HG03575 (cell line): ENCODE measurements at regions not wholly inside any gene's neighbourhood (a gene's known extent, or its start where the extent isn't known, plus 50 kb on each side); places are given as distances from the start of the nearest gene placed in this dataset.

Experiments
- ATAC-seq: cut with Tn5 transposase; IDR thresholded peaks from one replicate; pipeline ENCODE4 v1.9.1; 2021; ENCODE audit not compliant: unreplicated experiment, insufficient number of reproducible peaks, low FRiP score; ENCODE audit errors: extremely low read depth

GRCh38 chr11:92364177-92364576, 139.6 kb downstream of the FAT3 start:
- no peak for ATAC-seq

GRCh38 chr11:92376146-92376599, 151.6 kb downstream of the FAT3 start:
- ATAC-seq: no peak

DNA sequence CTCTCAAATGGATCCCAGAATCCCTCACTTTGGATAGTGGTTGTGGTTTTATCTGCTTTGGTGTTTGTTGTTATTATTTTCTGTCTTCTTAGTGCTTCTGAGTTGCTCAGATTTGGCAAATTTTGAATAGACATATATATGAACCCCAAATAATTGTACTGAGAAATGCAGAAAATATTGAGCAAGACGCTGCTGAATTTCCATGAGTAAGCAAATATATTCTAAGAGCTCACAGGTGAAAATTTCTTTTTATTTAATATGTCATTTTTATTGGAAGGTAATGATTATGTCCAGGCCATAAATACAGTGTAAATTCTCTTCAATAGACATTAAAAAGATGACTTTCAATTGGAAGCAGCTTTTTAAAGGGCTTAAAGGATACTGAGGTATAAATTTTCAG, 152.1 kb downstream of the FAT3 start:
- no peak for ATAC-seq

DNA sequence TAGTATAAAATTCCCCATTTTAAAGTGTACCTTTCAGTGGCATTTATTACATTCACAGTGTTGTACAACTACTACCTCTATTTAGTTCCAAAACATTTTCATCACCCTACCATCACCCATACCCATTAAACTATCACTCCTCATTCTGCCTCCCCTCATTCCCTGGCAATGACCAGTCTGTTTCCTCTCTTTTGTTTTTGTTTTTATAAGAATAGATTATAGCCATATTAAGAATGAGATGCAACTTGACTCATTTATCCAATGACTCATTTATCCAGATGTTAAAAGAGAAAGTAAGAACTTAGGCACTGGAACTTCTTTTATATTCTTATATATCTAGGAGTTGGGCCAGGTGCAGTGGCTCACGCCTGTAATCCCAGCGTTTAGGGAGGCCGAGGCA, 156.3 kb downstream of the FAT3 start:
- no peak for ATAC-seq

DNA sequence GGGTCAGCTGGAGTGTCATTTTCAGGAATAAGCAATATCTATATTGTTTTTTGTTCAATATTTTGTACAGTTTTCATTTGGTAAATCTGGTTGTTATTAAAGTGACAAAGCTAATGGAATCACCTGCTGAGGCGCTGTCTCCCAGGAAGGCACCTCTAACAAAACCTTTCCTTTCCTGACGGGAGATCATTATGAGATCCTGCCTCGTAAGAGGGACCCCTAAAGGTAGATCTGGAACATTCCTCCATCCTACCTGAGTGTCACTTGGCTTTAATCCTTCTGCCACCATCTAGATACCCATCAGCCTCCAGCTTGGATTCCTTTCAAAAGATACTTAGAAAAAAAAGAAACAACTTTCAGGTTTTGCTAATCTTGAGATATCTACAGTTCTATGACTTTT, 157.7 kb downstream of the FAT3 start:
- ATAC-seq: no peak

GRCh38 chr11:92383430-92383829, 158.8 kb downstream of the FAT3 start:
- ATAC-seq: no peak

GRCh38 chr11:92384358-92384757, 159.7 kb downstream of the FAT3 start:
- ATAC-seq: no peak

GRCh38 chr11:92384802-92385201, 160.2 kb downstream of the FAT3 start:
- ATAC-seq: no peak

DNA sequence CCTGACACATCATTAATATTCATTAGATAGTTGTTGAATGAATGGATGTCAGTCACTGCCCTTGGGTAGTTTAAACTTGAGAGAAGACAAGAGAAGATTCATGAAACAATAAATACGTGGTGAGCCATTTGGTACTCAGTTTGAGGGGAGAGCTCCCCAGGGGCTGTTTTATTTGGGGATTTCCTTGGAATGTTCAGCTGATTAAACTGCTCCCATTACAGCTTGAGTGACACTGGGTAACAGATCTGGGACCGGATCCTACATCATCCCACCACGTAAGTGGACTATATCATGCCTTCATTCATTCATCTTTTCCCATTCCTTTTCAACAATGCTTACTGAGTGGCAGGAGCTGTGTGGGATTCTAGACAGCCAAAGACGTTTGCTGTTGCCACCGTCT, 162.0 kb downstream of the FAT3 start:
- ATAC-seq: no peak

- ATAC-seq: no peak
Measured at GRCh38 chr11:92387859-92388258, 163.2 kb downstream of the FAT3 start.

- no peak for ATAC-seq
Measured at GRCh38 chr11:92388380-92388779, 163.8 kb downstream of the FAT3 start.

DNA sequence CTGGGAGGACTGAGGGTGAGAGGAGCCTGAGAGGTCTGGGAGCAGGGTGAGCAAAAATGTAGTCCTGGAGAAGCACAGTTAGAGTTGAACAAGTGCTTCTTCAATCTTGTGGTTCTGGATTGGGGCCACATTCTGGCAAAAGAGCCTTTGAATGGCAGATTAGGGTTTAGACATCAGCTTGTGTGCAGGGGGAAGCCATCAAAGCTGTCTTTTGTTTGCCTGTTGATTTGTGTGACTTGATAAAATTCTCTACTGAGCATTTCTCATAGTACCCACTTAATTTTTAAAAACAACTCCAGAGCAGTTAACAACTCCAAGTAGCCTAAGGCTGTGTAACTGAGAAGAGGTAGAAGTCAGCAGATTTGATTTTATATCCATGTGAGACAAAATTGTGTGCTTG, 166.2 kb downstream of the FAT3 start:
- ATAC-seq: no peak

DNA sequence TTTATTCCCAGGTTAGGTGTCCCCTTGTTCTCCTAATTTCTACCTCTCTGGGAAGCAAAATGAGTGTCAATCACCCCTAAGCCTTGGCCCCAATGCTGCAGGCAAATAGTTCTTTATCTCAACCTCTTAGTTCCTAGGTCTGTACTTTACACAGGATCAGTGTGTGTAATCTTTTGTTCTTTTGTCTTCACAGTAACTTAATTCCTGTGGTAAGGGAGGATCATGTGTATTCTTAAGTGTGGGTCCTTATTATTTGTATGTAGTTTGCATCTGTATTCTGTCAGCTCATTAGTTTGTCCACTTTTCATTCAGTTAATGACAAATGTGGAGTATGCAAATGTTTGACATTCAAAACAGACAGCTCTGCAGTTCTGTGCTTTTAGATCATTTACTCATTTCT, 166.7 kb downstream of the FAT3 start:
- ATAC-seq: no peak

- ATAC-seq: no peak
Measured at GRCh38 chr11:92391808-92392207, 167.2 kb downstream of the FAT3 start.

- no peak for ATAC-seq
Measured at GRCh38 chr11:92393218-92393617, 168.6 kb downstream of the FAT3 start.

DNA sequence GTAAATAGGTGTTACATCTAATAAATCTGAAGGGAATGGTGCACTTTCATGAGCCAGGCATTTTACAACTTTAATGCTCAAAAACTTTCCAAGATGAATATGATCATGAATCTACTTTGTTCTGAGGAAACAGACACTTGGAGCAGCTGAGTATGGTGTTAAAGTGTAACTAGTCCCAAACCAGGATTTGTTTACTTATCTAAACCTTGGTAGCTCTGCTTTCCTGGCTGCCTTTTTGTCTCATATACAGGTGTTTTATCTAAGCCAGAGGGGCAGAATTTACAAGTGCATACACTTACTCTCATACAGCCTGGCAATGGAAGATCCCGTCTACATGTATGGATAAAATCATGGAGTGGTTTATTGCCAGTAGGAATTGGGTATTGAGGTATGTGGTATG, 171.5 kb downstream of the FAT3 start:
- no peak for ATAC-seq

- no peak for ATAC-seq
Measured at GRCh38 chr11:92397221-92397755, 172.7 kb downstream of the FAT3 start.

- ATAC-seq: no peak
Measured at GRCh38 chr11:92399705-92400104, 175.1 kb downstream of the FAT3 start.

DNA sequence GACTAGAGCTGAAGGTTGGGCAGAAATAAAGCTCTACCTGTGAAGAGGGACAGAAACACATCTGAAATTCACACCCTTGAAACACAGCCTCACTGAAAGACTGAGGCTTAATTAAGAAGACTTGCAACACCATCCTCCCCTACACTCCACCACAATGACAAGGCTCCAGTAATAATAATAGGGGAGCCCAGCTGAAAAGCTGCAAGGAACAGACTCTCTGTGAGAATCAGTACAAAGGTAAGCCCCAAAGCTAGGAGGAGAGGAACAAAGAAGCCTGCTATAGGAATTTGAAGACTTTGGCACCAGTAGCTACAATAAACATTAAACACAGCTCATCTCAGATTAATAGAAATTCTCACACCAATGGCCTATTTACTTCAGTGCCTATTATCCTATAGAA, 176.9 kb downstream of the FAT3 start:
- ATAC-seq: no peak

DNA sequence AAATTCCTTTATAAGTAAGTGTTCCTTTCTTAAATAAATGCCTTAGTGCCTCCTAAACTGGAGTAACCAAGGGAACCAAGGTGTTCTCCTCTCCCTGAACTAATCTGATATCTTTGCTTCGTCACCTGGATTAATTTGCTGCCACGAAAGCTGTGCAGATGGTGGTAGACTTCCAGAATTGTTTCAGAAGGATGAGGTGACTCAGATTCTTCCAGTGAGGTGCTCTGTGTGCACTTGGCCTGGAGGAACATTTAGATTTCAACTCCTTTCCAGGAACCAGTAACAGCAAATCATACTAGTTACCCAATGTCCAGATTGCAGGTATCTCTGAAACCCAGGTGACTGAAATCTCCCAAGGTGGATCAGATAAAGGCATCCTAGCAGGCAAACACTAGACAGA, 181.9 kb downstream of the FAT3 start:
- ATAC-seq: no peak

GRCh38 chr11:92409355-92409754, 184.7 kb downstream of the FAT3 start:
- ATAC-seq: no peak

DNA sequence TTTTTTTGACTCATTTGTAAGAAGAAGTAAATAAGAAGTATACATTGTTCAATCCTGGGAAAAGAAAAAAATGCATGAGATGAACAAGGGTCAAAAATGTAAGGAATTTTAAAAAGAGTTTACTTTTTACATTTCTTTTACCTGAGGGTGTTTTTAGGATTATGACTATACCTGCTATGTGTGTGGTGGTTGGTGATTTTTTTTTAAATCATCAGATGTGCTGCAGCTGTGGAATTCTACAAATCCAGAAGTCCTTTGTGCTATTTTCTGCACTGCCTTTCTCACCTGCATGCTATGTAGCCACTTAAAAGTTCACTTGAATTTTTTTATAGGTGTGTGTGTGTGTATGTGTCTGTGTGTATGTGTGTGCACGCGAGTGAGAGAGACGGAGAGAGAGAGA, 185.3 kb downstream of the FAT3 start:
- no peak for ATAC-seq
